GM23338 (cell line): ENCODE measurements at regions not wholly inside any gene's neighbourhood (a gene's known extent, or its start where the extent isn't known, plus 50 kb on each side); places are given as distances from the start of the nearest gene placed in this dataset.

ENCODE experiments used
- ATAC-seq: fragments of 200-7000 bp; cut with Tn5 transposase; 3 replicates; pipeline ENCODE4 v1.9.1; 2020
- DNase-seq: peaks from one replicate; pipeline ENCODE4 v3.0.0-alpha.2; 2015; ENCODE audit warnings: low spot score
- H2AFZ ChIP-seq: fragments of 200-600 bp; sonication (generic); 2 replicates; pipeline ENCODE4 v1.8.0; 2016; ENCODE audit warnings: antibody characterized with exemption, mild to moderate bottlenecking, moderate library complexity
- H3F3A ChIP-seq: fragments of 200-600 bp; sonication (generic); replicated peaks from 2 replicates; pipeline ENCODE4 v1.8.0; 2017; ENCODE audit warnings: antibody characterized with exemption, mixed run types, low read depth
- H3K27ac ChIP-seq: fragments of 200-600 bp; sonication (generic); 2 replicates; pipeline ENCODE4 v1.6.1; 2016; ENCODE audit warnings: low read depth
- H3K27me3 ChIP-seq: fragments of 200-600 bp; sonication (generic); 2 replicates; pipeline ENCODE4 v1.8.0; 2016; ENCODE audit warnings: mild to moderate bottlenecking, mixed run types, moderate library complexity; ENCODE audit not compliant: insufficient read depth
- H3K36me3 ChIP-seq: fragments of 200-600 bp; sonication (generic); 2 replicates; pipeline ENCODE4 v1.8.0; 2016; ENCODE audit warnings: mild to moderate bottlenecking; ENCODE audit not compliant: insufficient read depth
- H3K4me1 ChIP-seq: fragments of 200-600 bp; sonication (generic); 2 replicates; pipeline ENCODE4 v1.8.0; 2016; ENCODE audit warnings: mild to moderate bottlenecking, moderate library complexity; ENCODE audit not compliant: insufficient read depth
- H3K4me2 ChIP-seq: fragments of 200-600 bp; sonication (generic); 2 replicates; pipeline ENCODE4 v1.7.1; 2017; ENCODE audit warnings: mixed run types
- H3K4me3 ChIP-seq: fragments of 200-600 bp; sonication (generic); 2 replicates; pipeline ENCODE4 v1.6.1; 2016; ENCODE audit warnings: mixed run types
- H3K79me2 ChIP-seq: fragments of 200-600 bp; sonication (generic); replicated peaks from 2 replicates; pipeline ENCODE4 v1.8.0; 2017; ENCODE audit warnings: mild to moderate bottlenecking; ENCODE audit not compliant: insufficient read depth
- H3K9me2 ChIP-seq: fragments of 200-600 bp; sonication (generic); 2 replicates; pipeline ENCODE4 v1.8.0; 2017; ENCODE audit not compliant: insufficient read depth
- H4K20me1 ChIP-seq: fragments of 200-600 bp; sonication (generic); replicated peaks from 2 replicates; pipeline ENCODE4 v1.8.0; 2017; ENCODE audit warnings: mild to moderate bottlenecking; ENCODE audit not compliant: insufficient read depth
- H3K27ac Mint-ChIP-seq: 2 replicates; pipeline ENCODE4 v1.8.0; 2020; ENCODE audit warnings: inconsistent platforms, mild to moderate bottlenecking, moderate library complexity, mixed read lengths
- H3K27me3 Mint-ChIP-seq: 3 replicates; pipeline ENCODE4 v1.8.0; 2022; ENCODE audit warnings: low read depth, mild to moderate bottlenecking, moderate library complexity, mixed read lengths, inconsistent platforms; ENCODE audit not compliant: insufficient read depth, poor library complexity
- H3K36me3 Mint-ChIP-seq: 3 replicates; pipeline ENCODE4 v1.8.0; 2021; ENCODE audit warnings: low read depth, mild to moderate bottlenecking, inconsistent platforms, moderate library complexity, mixed read lengths
- H3K4me1 Mint-ChIP-seq: 3 replicates; pipeline ENCODE4 v1.8.0; 2020; ENCODE audit warnings: mild to moderate bottlenecking, inconsistent platforms, mixed read lengths
- H3K4me3 Mint-ChIP-seq: 3 replicates; pipeline ENCODE4 v1.8.0; 2021; ENCODE audit warnings: moderate library complexity, mild to moderate bottlenecking, inconsistent platforms, mixed read lengths
- H3K9me3 Mint-ChIP-seq: 3 replicates; pipeline ENCODE4 v1.8.0; 2020; ENCODE audit warnings: moderate library complexity, mild to moderate bottlenecking, inconsistent platforms, mixed read lengths
- CREB1 ChIP-seq: fragments of 250-450 bp; sonication (Bioruptor Pico); IDR thresholded peaks from 2 replicates; pipeline ENCODE4 v1.5.0; 2020; ENCODE audit warnings: low read depth, mild to moderate bottlenecking, moderate library complexity
- EZH2phosphoT487 ChIP-seq: fragments of 200-600 bp; sonication (generic); IDR thresholded peaks from one replicate; pipeline ENCODE4 v1.8.1; 2018; ENCODE audit warnings: antibody characterized with exemption; ENCODE audit not compliant: unreplicated experiment
- JUNB ChIP-seq: IDR thresholded peaks from one replicate; pipeline ENCODE4 v1.6.1; 2016; ENCODE audit warnings: antibody characterized with exemption; ENCODE audit not compliant: unreplicated experiment
- NANOG ChIP-seq: IDR thresholded peaks from 2 replicates; pipeline ENCODE4 v1.6.1; 2016; ENCODE audit warnings: antibody characterized with exemption, borderline replicate concordance
- POLR2AphosphoS5 ChIP-seq: IDR thresholded peaks from 2 replicates; pipeline ENCODE4 v1.6.1; 2016; ENCODE audit warnings: antibody characterized with exemption, low read depth
- STAT1 ChIP-seq: IDR thresholded peaks from one replicate; pipeline ENCODE4 v1.6.1; 2016; ENCODE audit warnings: antibody characterized with exemption; ENCODE audit not compliant: unreplicated experiment
- ZNF114 ChIP-seq: fragments of 250-450 bp; sonication (Bioruptor Pico); IDR thresholded peaks from 2 replicates; pipeline ENCODE4 v1.5.0; 2020; ENCODE audit warnings: mild to moderate bottlenecking, moderate library complexity
- ZNF331 ChIP-seq: fragments of 250-450 bp; sonication (Bioruptor Pico); IDR thresholded peaks from 2 replicates; pipeline ENCODE4 v1.5.0; 2020; ENCODE audit warnings: low read depth, mild to moderate bottlenecking, moderate library complexity
- TF ChIP-seq, protein P1 (sequence below), 2 experiments: fragments of 200-600 bp in 1 of 2; sonication (generic) in 1 of 2; conservative IDR thresholded peaks; 2 replicates each; pipeline versions ENCODE4 v1.5.1 to v1.6.1; 2016 to 2017; ENCODE audit warnings: antibody characterized with exemption in 2 of 2, low read depth in 2 of 2, mild to moderate bottlenecking in 2 of 2, moderate library complexity in 1 of 2
- TF ChIP-seq, protein P2 (sequence below): IDR thresholded peaks from one replicate; pipeline ENCODE4 v1.6.1; 2018; ENCODE audit warnings: antibody characterized with exemption; ENCODE audit not compliant: unreplicated experiment
- TF ChIP-seq, protein P3 (sequence below): IDR thresholded peaks from 2 replicates; pipeline ENCODE4 v1.6.1; 2016; ENCODE audit warnings: antibody characterized with exemption

DNA sequence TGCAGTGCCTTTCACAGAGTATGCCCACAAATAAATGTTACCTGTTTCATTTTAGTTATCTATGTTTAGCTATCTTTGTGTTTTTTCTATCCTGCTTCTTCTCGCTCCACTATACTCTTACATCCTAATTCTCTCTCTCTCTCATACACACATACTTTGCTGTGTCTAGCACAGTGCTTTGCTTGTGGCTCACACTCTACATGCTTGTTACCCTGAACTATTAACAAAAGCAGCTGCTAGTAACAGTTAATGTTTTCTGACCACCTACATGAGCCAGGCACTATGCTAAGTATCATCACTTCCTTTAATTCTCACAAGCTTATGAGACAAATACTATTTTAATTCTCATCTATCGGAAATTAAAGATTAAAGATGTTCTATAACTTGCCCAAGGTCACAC, 390.5 kb upstream of the HNRNPA3 start:
- Histone ChIP-seq H3K4me3 (no peak overlapping the region), H2AFZ (no peak overlapping the region), H3K4me2 (no peak overlapping the region), H4K20me1 (no peaks in the 10 kb centered on the region), H3K36me3 (no peaks in the 10 kb centered on the region), H3K9me2 (peaks cover 24% of the 10 kb centered on the region), H3K79me2 (no peaks in the 10 kb centered on the region), H3K27me3 (no peaks in the 10 kb centered on the region), H3F3A (no peaks in the 10 kb centered on the region), H3K27ac (no peak overlapping the region), H3K4me1 (peaks cover 27% of the 10 kb centered on the region)
- ATAC-seq = no peak
- TF ChIP-seq, protein P1, sequence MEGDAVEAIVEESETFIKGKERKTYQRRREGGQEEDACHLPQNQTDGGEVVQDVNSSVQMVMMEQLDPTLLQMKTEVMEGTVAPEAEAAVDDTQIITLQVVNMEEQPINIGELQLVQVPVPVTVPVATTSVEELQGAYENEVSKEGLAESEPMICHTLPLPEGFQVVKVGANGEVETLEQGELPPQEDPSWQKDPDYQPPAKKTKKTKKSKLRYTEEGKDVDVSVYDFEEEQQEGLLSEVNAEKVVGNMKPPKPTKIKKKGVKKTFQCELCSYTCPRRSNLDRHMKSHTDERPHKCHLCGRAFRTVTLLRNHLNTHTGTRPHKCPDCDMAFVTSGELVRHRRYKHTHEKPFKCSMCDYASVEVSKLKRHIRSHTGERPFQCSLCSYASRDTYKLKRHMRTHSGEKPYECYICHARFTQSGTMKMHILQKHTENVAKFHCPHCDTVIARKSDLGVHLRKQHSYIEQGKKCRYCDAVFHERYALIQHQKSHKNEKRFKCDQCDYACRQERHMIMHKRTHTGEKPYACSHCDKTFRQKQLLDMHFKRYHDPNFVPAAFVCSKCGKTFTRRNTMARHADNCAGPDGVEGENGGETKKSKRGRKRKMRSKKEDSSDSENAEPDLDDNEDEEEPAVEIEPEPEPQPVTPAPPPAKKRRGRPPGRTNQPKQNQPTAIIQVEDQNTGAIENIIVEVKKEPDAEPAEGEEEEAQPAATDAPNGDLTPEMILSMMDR (conservative IDR thresholded peaks at IDR 0.05; ENCODE audit: low read depth in 2 of 2) = no peak
- TF ChIP-seq, protein P2, sequence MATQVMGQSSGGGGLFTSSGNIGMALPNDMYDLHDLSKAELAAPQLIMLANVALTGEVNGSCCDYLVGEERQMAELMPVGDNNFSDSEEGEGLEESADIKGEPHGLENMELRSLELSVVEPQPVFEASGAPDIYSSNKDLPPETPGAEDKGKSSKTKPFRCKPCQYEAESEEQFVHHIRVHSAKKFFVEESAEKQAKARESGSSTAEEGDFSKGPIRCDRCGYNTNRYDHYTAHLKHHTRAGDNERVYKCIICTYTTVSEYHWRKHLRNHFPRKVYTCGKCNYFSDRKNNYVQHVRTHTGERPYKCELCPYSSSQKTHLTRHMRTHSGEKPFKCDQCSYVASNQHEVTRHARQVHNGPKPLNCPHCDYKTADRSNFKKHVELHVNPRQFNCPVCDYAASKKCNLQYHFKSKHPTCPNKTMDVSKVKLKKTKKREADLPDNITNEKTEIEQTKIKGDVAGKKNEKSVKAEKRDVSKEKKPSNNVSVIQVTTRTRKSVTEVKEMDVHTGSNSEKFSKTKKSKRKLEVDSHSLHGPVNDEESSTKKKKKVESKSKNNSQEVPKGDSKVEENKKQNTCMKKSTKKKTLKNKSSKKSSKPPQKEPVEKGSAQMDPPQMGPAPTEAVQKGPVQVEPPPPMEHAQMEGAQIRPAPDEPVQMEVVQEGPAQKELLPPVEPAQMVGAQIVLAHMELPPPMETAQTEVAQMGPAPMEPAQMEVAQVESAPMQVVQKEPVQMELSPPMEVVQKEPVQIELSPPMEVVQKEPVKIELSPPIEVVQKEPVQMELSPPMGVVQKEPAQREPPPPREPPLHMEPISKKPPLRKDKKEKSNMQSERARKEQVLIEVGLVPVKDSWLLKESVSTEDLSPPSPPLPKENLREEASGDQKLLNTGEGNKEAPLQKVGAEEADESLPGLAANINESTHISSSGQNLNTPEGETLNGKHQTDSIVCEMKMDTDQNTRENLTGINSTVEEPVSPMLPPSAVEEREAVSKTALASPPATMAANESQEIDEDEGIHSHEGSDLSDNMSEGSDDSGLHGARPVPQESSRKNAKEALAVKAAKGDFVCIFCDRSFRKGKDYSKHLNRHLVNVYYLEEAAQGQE = no peak
- no peak for TF ChIP-seq STAT1
- TF ChIP-seq, protein P3, sequence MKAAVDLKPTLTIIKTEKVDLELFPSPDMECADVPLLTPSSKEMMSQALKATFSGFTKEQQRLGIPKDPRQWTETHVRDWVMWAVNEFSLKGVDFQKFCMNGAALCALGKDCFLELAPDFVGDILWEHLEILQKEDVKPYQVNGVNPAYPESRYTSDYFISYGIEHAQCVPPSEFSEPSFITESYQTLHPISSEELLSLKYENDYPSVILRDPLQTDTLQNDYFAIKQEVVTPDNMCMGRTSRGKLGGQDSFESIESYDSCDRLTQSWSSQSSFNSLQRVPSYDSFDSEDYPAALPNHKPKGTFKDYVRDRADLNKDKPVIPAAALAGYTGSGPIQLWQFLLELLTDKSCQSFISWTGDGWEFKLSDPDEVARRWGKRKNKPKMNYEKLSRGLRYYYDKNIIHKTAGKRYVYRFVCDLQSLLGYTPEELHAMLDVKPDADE = no peak
- no peak for TF ChIP-seq CREB1 (CRISPR knock-in tag)
- TF ChIP-seq POLR2AphosphoS5 = no peak
- TF ChIP-seq EZH2phosphoT487 = no peak
- TF ChIP-seq ZNF114 (CRISPR knock-in tag) = no peak
- no peak for TF ChIP-seq ZNF331 (CRISPR knock-in tag)
- no peak overlapping the region for H3K27ac Mint-ChIP-seq
- H3K9me3 Mint-ChIP-seq = no peaks in the 10 kb centered on the region
- no peak overlapping the region for H3K4me3 Mint-ChIP-seq
- no peaks in the 10 kb centered on the region for H3K36me3 Mint-ChIP-seq
- H3K27me3 Mint-ChIP-seq = peaks cover 10% of the 10 kb centered on the region
- no peak for DNase-seq
- H3K4me1 Mint-ChIP-seq = peaks cover 28% of the 10 kb centered on the region

DNA sequence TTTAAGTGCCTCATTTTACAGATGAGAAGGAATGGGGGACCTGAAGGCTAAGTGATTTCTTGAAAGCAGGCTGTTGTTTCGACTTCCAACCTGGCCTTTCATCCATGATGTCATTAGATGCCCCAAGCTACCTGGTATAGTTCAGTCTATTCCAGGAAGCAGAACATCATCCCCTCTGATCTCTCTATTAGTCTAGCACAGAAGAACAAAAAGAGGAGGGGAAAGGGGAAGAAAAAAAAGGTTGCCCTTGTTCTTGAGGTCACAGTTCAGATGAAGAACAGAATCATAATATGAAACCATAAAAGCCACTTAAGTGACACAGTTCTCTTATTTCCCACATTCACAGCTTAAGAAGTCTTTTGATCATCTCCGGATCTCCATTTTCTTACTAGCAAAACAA, 386.2 kb upstream of the HNRNPA3 start:
- no peaks in the 10 kb centered on the region for H4K20me1 ChIP-seq
- Mint-ChIP-seq H3K36me3 (no peaks in the 10 kb centered on the region), H3K9me3 (no peaks in the 10 kb centered on the region), H3K27me3 (peaks cover 6% of the 10 kb centered on the region), H3K4me1 (peaks cover 3% of the 10 kb centered on the region; the same call in 1 of the 3 replicates), H3K4me3 (no peak overlapping the region), H3K27ac (no peak overlapping the region)
- H3F3A ChIP-seq = no peaks in the 10 kb centered on the region
- H3K27ac ChIP-seq = no peak overlapping the region
- no peak for TF ChIP-seq NANOG
- no peak for TF ChIP-seq EZH2phosphoT487
- TF ChIP-seq CREB1 (CRISPR knock-in tag) = no peak
- TF ChIP-seq POLR2AphosphoS5 = no peak
- no peak for TF ChIP-seq JUNB
- TF ChIP-seq STAT1 = no peak
- TF ChIP-seq, protein P1 (conservative IDR thresholded peaks at IDR 0.05; ENCODE audit: low read depth in 2 of 2) = no peak
- DNase-seq (no peak), ATAC-seq (no peak)
- no peaks in the 10 kb centered on the region for H3K4me1 ChIP-seq
- no peak overlapping the region for H3K4me3 ChIP-seq
- H3K9me2 ChIP-seq = peaks cover 17% of the 10 kb centered on the region
- no peaks in the 10 kb centered on the region for H3K36me3 ChIP-seq
- no peak overlapping the region for H2AFZ ChIP-seq
- H3K27me3 ChIP-seq = no peaks in the 10 kb centered on the region
- no peak overlapping the region for H3K4me2 ChIP-seq
- H3K79me2 ChIP-seq = no peaks in the 10 kb centered on the region
